SK-N-SH (cell line): ENCODE measurements at regions not wholly inside any gene's neighbourhood (a gene's known extent, or its start where the extent isn't known, plus 50 kb on each side); places are given as distances from the start of the nearest gene placed in this dataset.

Experiments
- CTCF ChIA-PET: fragments of 300-600, 350-600 bp; formaldehyde crosslinking; extraction: SDS; loops from one replicate; lab custom pipeline; 2021; lab: Yijun Ruan, JAX
- POLR2A ChIA-PET: fragments of 350-600 bp; sonication (Branson Sonifier 250); formaldehyde crosslinking; extraction: SDS; loops from one replicate; lab custom pipeline; 2020; ENCODE audit warnings: antibody characterized with exemption, inconsistent platforms; lab: Yijun Ruan, JAX
- DNase-seq: peaks from one replicate; pipeline ENCODE4 v3.0.0; 2012
- H2AFZ ChIP-seq: fragments of 200-600 bp; sonication (generic); 2 replicates; pipeline ENCODE4 v1.8.1; 2016; ENCODE audit warnings: antibody characterized with exemption, mild to moderate bottlenecking, low read depth
- H3F3A ChIP-seq: fragments of 200-600 bp; sonication (generic); replicated peaks from 2 replicates; pipeline ENCODE3; 2016; ENCODE audit warnings: antibody characterized with exemption, mild to moderate bottlenecking; ENCODE audit not compliant: insufficient read depth
- H3K27ac ChIP-seq, 2 experiments: fragments of 200-500 bp in 1 of 2; fragments of 200-600 bp in 1 of 2; sonication (Bioruptor generic) in 1 of 2; sonication (generic), shearing (Covaris generic) in 1 of 2; 2 replicates each; pipeline versions ENCODE4 v1.5.1 to v1.6.1; 2014 to 2016; ENCODE audit warnings: low read depth in 2 of 2, inconsistent platforms in 1 of 2, low read length in 1 of 2, mild to moderate bottlenecking in 1 of 2, mixed read lengths in 1 of 2
- H3K27me3 ChIP-seq: fragments of 200-600 bp; sonication (generic), shearing (Covaris generic); 2 replicates; pipeline ENCODE4 v1.6.1; 2016; ENCODE audit warnings: mixed run types; ENCODE audit not compliant: insufficient read depth
- H3K36me3 ChIP-seq, 2 experiments: fragments of 200-500 bp in 1 of 2; fragments of 200-600 bp in 1 of 2; sonication (Bioruptor generic) in 1 of 2; sonication (generic) in 1 of 2; replicated peaks in 1 of 2; 2 replicates each; pipeline versions ENCODE3 to v1.5.1; 2014 to 2016; ENCODE audit warnings: low read length in 1 of 2, mild to moderate bottlenecking in 1 of 2; ENCODE audit not compliant: insufficient read depth in 2 of 2, control insufficient read depth in 1 of 2
- H3K4me1 ChIP-seq, 2 experiments: fragments of 200-500 bp in 1 of 2; fragments of 200-600 bp in 1 of 2; sonication (Bioruptor generic) in 1 of 2; sonication (generic), shearing (Covaris generic) in 1 of 2; 2 replicates each; pipeline versions ENCODE4 v1.5.1 to v1.6.1; 2014 to 2016; ENCODE audit warnings: low read depth in 1 of 2, low read length in 1 of 2, mixed run types in 1 of 2; ENCODE audit not compliant: insufficient read depth in 2 of 2, control insufficient read depth in 1 of 2
- H3K4me2 ChIP-seq: fragments of 200-600 bp; sonication (generic), shearing (Covaris generic); 2 replicates; pipeline ENCODE4 v1.6.1; 2017; ENCODE audit warnings: mixed run types
- H3K4me3 ChIP-seq, 2 experiments: fragments of 200-500 bp in 1 of 2; fragments of 200-600 bp in 1 of 2; sonication (Bioruptor generic) in 1 of 2; sonication (generic), shearing (Covaris generic) in 1 of 2; 2 replicates each; pipeline versions ENCODE4 v1.5.1 to v1.8.1; 2014 to 2016; ENCODE audit warnings: low read depth in 2 of 2, inconsistent platforms in 1 of 2, low read length in 1 of 2, mild to moderate bottlenecking in 1 of 2, mixed read lengths in 1 of 2, moderate library complexity in 1 of 2
- H3K79me2 ChIP-seq: fragments of 200-600 bp; sonication (generic); 2 replicates; pipeline ENCODE4 v1.8.1; 2017; ENCODE audit warnings: mild to moderate bottlenecking; ENCODE audit not compliant: insufficient read depth
- H3K9ac ChIP-seq: fragments of 200-600 bp; sonication (generic); 2 replicates; pipeline ENCODE4 v1.6.1; 2017; ENCODE audit warnings: mixed run types
- H3K9me2 ChIP-seq: fragments of 200-600 bp; sonication (generic); 2 replicates; pipeline ENCODE4 v1.6.1; 2017; ENCODE audit warnings: mixed run types
- H3K9me3 ChIP-seq: fragments of 200-600 bp; sonication (generic); 2 replicates; pipeline ENCODE4 v1.6.1; 2017; ENCODE audit warnings: mixed run types, mild to moderate bottlenecking, moderate library complexity
- H4K20me1 ChIP-seq: fragments of 200-600 bp; sonication (generic); 2 replicates; pipeline ENCODE4 v1.6.1; 2017; ENCODE audit warnings: mild to moderate bottlenecking, mixed run types; ENCODE audit not compliant: insufficient read depth
- ELF1 ChIP-seq: IDR thresholded peaks from 2 replicates; pipeline ENCODE4 v1.4.0; 2012
- JUND ChIP-seq: IDR thresholded peaks from 2 replicates; pipeline ENCODE4 v1.4.0; 2012
- NRF1 ChIP-seq: IDR thresholded peaks from 2 replicates; pipeline ENCODE4 v1.6.1; 2012; ENCODE audit warnings: low read depth, mild to moderate bottlenecking, low read length
- POLR2AphosphoS5 ChIP-seq: IDR thresholded peaks from 2 replicates; pipeline ENCODE4 v1.6.1; 2012; ENCODE audit warnings: low read depth, low read length
- REST ChIP-seq: IDR thresholded peaks from 2 replicates; pipeline ENCODE4 v1.6.1; 2012; ENCODE audit warnings: mild to moderate bottlenecking, low read depth, low read length, moderate library complexity
- RFX5 ChIP-seq: IDR thresholded peaks from 2 replicates; pipeline ENCODE4 v1.6.1; 2012; ENCODE audit warnings: mild to moderate bottlenecking, improper control_type of control experiment, low read length
- TCF12 ChIP-seq: IDR thresholded peaks from 2 replicates; pipeline ENCODE4 v1.4.0; 2012
- USF2 ChIP-seq: fragments of 150-350 bp; IDR thresholded peaks from 2 replicates; pipeline ENCODE4 v1.6.1; 2017; ENCODE audit warnings: antibody characterized with exemption, low read length, low read depth, borderline replicate concordance
- WGBS: methylation state at CpG from one replicate; pipeline ENCODE4 v1.1.6; 2017; ENCODE audit warnings: low lambda C conversion rate; 5-methylcytosine and 5-hydroxymethylcytosine counted together

GRCh38 chr9:12391839-12392509 lies 301.2 kb upstream of the TYRP1 start:
- Histone ChIP-seq H3K9me2 (no peaks in the 10 kb centered on the region), H3K4me3 (no peak overlapping the region), H3K4me1 (no peaks in the 10 kb centered on the region), H3K9ac (no peak overlapping the region), H3F3A (no peaks in the 10 kb centered on the region), H3K9me3 (no peaks in the 10 kb centered on the region), H3K36me3 (no peaks in the 10 kb centered on the region), H3K4me2 (no peak overlapping the region), H3K27me3 (no peaks in the 10 kb centered on the region), H3K79me2 (no peaks in the 10 kb centered on the region), H4K20me1 (no peaks in the 10 kb centered on the region), H3K27ac (no peak overlapping the region), H2AFZ (no peak overlapping the region)
- POLR2A ChIA-PET = no interaction called here
- no peak for DNase-seq
- WGBS = 0% methylated on average over 2 of the region's 2 CpGs
- CTCF ChIA-PET = no interaction called here
- TF ChIP-seq JUND (no peak), RFX5 (no peak)

- Histone ChIP-seq H3K4me1 (no peaks in the 10 kb centered on the region), H3K9me2 (no peaks in the 10 kb centered on the region), H2AFZ (no peak overlapping the region), H3K27ac (no peak overlapping the region), H3K9me3 (no peaks in the 10 kb centered on the region), H3K79me2 (no peaks in the 10 kb centered on the region), H3F3A (no peaks in the 10 kb centered on the region), H3K9ac (no peak overlapping the region), H4K20me1 (no peaks in the 10 kb centered on the region), H3K27me3 (no peaks in the 10 kb centered on the region), H3K4me2 (no peak overlapping the region), H3K36me3 (no peaks in the 10 kb centered on the region), H3K4me3 (no peak overlapping the region)
- CTCF ChIA-PET = no interaction called here
- TF ChIP-seq POLR2AphosphoS5 = no peak
- TF ChIP-seq ELF1 = no peak
- TF ChIP-seq REST = no peak
- TF ChIP-seq USF2 = no peak
- no peak for TF ChIP-seq NRF1
- no peak for DNase-seq
- POLR2A ChIA-PET = no interaction called here
- 11% methylated on average over 1 of the region's 1 CpG for WGBS
Observed at GRCh38 chr9:12394105-12394504, 299.1 kb upstream of the TYRP1 start.

- no peaks in the 10 kb centered on the region for H3K9me2 ChIP-seq
- no peak for TF ChIP-seq USF2
- no peak for TF ChIP-seq REST
- no peak for TF ChIP-seq TCF12
- H3K27ac ChIP-seq = no peak overlapping the region
- H4K20me1 ChIP-seq = no peaks in the 10 kb centered on the region
- WGBS = 1% methylated on average over 2 of the region's 2 CpGs
- POLR2A ChIA-PET = no interaction called here
- H3K4me1 ChIP-seq = no peaks in the 10 kb centered on the region
- H3K79me2 ChIP-seq = no peaks in the 10 kb centered on the region
- no peak overlapping the region for H3K9ac ChIP-seq
- CTCF ChIA-PET = no interaction called here
- H3K4me2 ChIP-seq = no peak overlapping the region
- H2AFZ ChIP-seq = no peak overlapping the region
- H3K36me3 ChIP-seq = no peaks in the 10 kb centered on the region
- H3K4me3 ChIP-seq = no peak overlapping the region
- no peaks in the 10 kb centered on the region for H3K27me3 ChIP-seq
- no peak for DNase-seq
- H3K9me3 ChIP-seq = no peaks in the 10 kb centered on the region
- H3F3A ChIP-seq = no peaks in the 10 kb centered on the region
Observed at GRCh38 chr9:12403721-12404120, 289.5 kb upstream of the TYRP1 start.
